AG10803 (cell line): ENCODE measurements at regions not wholly inside any gene's neighbourhood (a gene's known extent, or its start where the extent isn't known, plus 50 kb on each side); places are given as distances from the start of the nearest gene placed in this dataset.

Experiments
- DNase-seq: peaks from one replicate; pipeline ENCODE4 v3.0.0; 2010; ENCODE audit warnings: low read depth
- H3K4me3 ChIP-seq: 2 replicates; pipeline ENCODE4 v1.5.1; 2011; ENCODE audit warnings: mild to moderate bottlenecking, low read length, control low read depth
- CTCF ChIP-seq: conservative IDR thresholded peaks from 2 replicates; pipeline ENCODE4 v1.5.1; 2011; ENCODE audit warnings: mild to moderate bottlenecking, low read length, control low read depth, inconsistent platforms

- TF ChIP-seq CTCF = no peak
- DNase-seq = no peak
- H3K4me3 ChIP-seq = no peak overlapping the region
Measured at GRCh38 chr13:111611651-111612050, 291.2 kb downstream of the TEX29 start.

DNA sequence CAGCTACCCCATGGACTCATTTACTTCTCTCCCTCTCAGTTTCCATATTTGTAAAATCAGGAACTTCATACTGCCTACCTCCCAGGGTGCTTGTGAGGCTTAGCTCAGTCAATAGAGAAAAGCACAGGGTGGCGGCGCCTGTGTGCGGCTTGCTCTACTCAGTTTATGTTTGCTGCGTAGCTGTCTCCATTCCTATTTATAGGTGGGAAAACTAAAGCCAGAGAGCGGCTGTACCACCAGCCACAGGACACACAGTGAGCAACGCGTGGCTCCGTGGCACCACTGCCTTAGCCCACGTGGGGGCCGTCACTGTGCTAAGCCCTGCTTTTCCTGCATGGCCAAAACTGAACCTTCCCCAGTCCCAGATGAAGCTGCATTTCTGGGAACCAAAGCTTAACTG is 292.4 kb downstream of the TEX29 start:
- DNase-seq = no peak
- H3K4me3 ChIP-seq = no peak overlapping the region
- no peak for TF ChIP-seq CTCF

- H3K4me3 ChIP-seq = no peak overlapping the region
- no peak for TF ChIP-seq CTCF
- no peak for DNase-seq
Measured at GRCh38 chr13:111614009-111614408, 293.6 kb downstream of the TEX29 start.

DNA sequence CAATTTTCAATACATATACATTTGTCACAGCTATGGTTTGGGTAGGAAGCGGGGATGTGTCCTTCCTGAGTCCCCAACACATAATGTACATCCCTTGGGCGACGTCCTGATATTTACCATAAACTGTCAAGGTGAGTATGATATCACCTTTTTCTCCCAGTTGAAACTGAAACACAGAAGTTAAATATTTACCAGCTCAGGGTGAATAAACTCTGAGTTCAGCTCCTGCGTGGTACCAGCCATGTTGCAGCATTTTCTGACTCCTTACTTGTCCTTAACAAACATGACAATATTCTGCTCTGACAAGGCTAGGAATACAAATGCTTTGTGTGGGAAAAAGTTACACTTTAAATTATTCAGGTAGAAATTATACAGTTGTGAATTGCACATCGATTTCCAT is 294.2 kb downstream of the TEX29 start:
- DNase-seq = no peak
- TF ChIP-seq CTCF = no peak
- H3K4me3 ChIP-seq = no peak overlapping the region

DNA sequence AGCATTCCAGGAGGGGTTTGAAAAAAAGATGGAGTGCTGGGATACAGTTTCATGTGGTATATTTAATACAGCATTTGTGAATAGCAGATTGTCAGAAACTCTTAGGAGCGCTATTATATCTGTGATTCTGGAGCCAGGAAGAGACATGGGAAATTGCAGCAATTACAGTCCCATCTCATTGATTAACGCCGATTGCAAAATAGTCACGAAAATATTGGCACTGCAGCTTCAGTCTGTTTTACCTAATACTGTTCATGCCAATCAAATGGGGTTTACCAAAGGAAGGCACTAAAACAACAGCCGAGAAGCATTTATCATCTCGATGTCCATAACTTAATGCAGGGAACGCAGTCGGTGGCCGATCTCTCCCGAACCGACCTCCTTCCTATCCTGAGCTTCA is 295.8 kb downstream of the TEX29 start:
- no peak for DNase-seq
- no peak for TF ChIP-seq CTCF

DNA sequence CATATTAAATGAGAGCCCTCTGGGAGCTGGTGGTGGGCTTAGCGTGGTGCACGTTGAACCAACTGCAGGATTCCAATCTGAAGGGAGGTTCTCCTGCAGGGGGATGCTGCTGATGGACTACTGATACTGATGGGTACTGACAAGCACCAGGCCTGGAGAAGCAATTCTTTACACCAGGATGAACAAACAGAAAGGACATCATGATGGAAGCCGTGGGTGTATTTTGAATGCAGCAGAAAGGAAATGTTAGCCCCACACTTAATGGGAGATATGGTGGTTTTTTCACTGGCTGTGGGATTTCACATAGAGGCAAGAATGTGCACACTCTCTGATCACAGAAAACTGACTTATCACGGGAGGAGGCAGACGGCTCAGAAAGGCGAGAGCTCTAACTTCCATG is 299.7 kb downstream of the TEX29 start:
- H3K4me3 ChIP-seq = no peak overlapping the region
- no peak for TF ChIP-seq CTCF
- no peak for DNase-seq

More for the DNA sequence above, 295.8 kb downstream of the TEX29 start:
- H3K4me3 ChIP-seq = no peak overlapping the region

GRCh38 chr13:111620586-111620985 is 300.1 kb downstream of the TEX29 start:
- no peak overlapping the region for H3K4me3 ChIP-seq
- no peak for TF ChIP-seq CTCF
- no peak for DNase-seq
